ENCODE measurements at regions not wholly inside any gene's neighbourhood (a gene's known extent, or its start where the extent isn't known, plus 50 kb on each side); places are given as distances from the start of the nearest gene placed in this dataset.

GRCh38 chr19:13615890-13616289 lies 109.6 kb upstream of the CACNA1A start:
- no peak for TF ChIP-seq CTCF (IDR thresholded peaks at IDR 0.05; ENCODE audit: low read depth, low read length)
- TF ChIP-seq MYC (IDR thresholded peaks at IDR 0.05; ENCODE audit: low read depth, low read length), result no peak
- TF ChIP-seq MAX (IDR thresholded peaks at IDR 0.05; ENCODE audit: low read depth, low read length), result no peak
- no peak for TF ChIP-seq POLR2A (IDR thresholded peaks at IDR 0.05; ENCODE audit: extremely low read depth, insufficient read length)

Data from NB4 (cell line).